ENCODE measurements at regions not wholly inside any gene's neighbourhood (a gene's known extent, or its start where the extent isn't known, plus 50 kb on each side); places are given as distances from the start of the nearest gene placed in this dataset.
"Not testable (repeated sequence)": the region's sequence is repeated elsewhere in the genome, so short reads cannot be mapped to it uniquely, and the experiment has no call there.

- Histone ChIP-seq H3K27ac (ENCODE audit: low read depth in 1 of 2, low read length in 2 of 2) (no peak overlapping the region), H3K36me3 (ENCODE audit: insufficient read depth, low read length) (no peaks in the 10 kb centered on the region), H3K4me3 (ENCODE audit: low read length) (no peak overlapping the region), H3K4me1 (ENCODE audit: insufficient read depth, low read length) (no peaks in the 10 kb centered on the region), H3K9me3 (ENCODE audit: control insufficient read depth in 1 of 2, insufficient read depth in 1 of 2, low read length in 2 of 2) (no peaks in the 10 kb centered on the region), H3K27me3 (ENCODE audit: control insufficient read depth in 1 of 2, insufficient read depth in 2 of 2, low read length in 2 of 2) (no peaks in the 10 kb centered on the region)
- DNase-seq = no peak
- H3K9me3 Mint-ChIP-seq = peaks cover 14% of the 10 kb centered on the region
- no peaks in the 10 kb centered on the region for H3K36me3 Mint-ChIP-seq (ENCODE audit: low read depth)
- H3K27ac Mint-ChIP-seq = no peak overlapping the region
- no peaks in the 10 kb centered on the region for H3K27me3 Mint-ChIP-seq
- no peak overlapping the region for H3K4me3 Mint-ChIP-seq
- TF ChIP-seq CTCF (IDR thresholded peaks at IDR 0.05) = no peak
- no peaks in the 10 kb centered on the region for H3K4me1 Mint-ChIP-seq (ENCODE audit: low read depth)
- ChIA-PET POLR2A (no interaction called here), CTCF (no interaction called here)
- intact Hi-C loops (cut with DNase I, micrococcal nuclease) = no loop called here
- ATAC-seq (ENCODE audit: poor library complexity) = no peak
Measured at GRCh38 chr6:68173616-68174015, 461.5 kb upstream of the ADGRB3 start.

- CTCF ChIA-PET = no interaction called here
- Mint-ChIP-seq H3K27me3 (no peaks in the 10 kb centered on the region), H3K4me1 (ENCODE audit: low read depth) (no peaks in the 10 kb centered on the region), H3K27ac (no peak overlapping the region), H3K36me3 (ENCODE audit: low read depth) (no peaks in the 10 kb centered on the region), H3K4me3 (no peak overlapping the region), H3K9me3 (peaks cover 13% of the 10 kb centered on the region)
- Histone ChIP-seq H3K27ac (ENCODE audit: low read depth in 1 of 2, low read length in 2 of 2) (no peak overlapping the region), H3K4me3 (ENCODE audit: low read length) (no peak overlapping the region), H3K36me3 (ENCODE audit: insufficient read depth, low read length) (no peaks in the 10 kb centered on the region), H3K4me1 (ENCODE audit: insufficient read depth, low read length) (no peaks in the 10 kb centered on the region), H3K27me3 (ENCODE audit: control insufficient read depth in 1 of 2, insufficient read depth in 2 of 2, low read length in 2 of 2) (no peaks in the 10 kb centered on the region), H3K9me3 (ENCODE audit: control insufficient read depth in 1 of 2, insufficient read depth in 1 of 2, low read length in 2 of 2) (no peaks in the 10 kb centered on the region)
- TF ChIP-seq CTCF (IDR thresholded peaks at IDR 0.05) = no peak
- POLR2A ChIA-PET = no interaction called here
- intact Hi-C loops (cut with DNase I, micrococcal nuclease) = no loop called here
- no peak for ATAC-seq (ENCODE audit: poor library complexity)
- no peak for DNase-seq
Measured at GRCh38 chr6:68169922-68170321, 465.2 kb upstream of the ADGRB3 start.

- Histone ChIP-seq H3K4me3 (ENCODE audit: low read length) (no peak overlapping the region), H3K36me3 (ENCODE audit: insufficient read depth, low read length) (no peaks in the 10 kb centered on the region), H3K4me1 (ENCODE audit: insufficient read depth, low read length) (no peaks in the 10 kb centered on the region), H3K27me3 (ENCODE audit: control insufficient read depth in 1 of 2, insufficient read depth in 2 of 2, low read length in 2 of 2) (no peaks in the 10 kb centered on the region), H3K9me3 (ENCODE audit: control insufficient read depth in 1 of 2, insufficient read depth in 1 of 2, low read length in 2 of 2) (peaks cover 0 to 5% of the 10 kb centered on the region in 2 experiments), H3K27ac (ENCODE audit: low read depth in 1 of 2, low read length in 2 of 2) (no peak overlapping the region)
- H3K27me3 Mint-ChIP-seq = no peaks in the 10 kb centered on the region
- DNase-seq (no peak), ATAC-seq (ENCODE audit: poor library complexity) (no peak)
- H3K9me3 Mint-ChIP-seq = peaks cover 10% of the 10 kb centered on the region
- no peaks in the 10 kb centered on the region for H3K36me3 Mint-ChIP-seq (ENCODE audit: low read depth)
- intact Hi-C loops (cut with DNase I, micrococcal nuclease) = no loop called here
- ChIA-PET CTCF (no interaction called here), POLR2A (no interaction called here)
- no peaks in the 10 kb centered on the region for H3K4me1 Mint-ChIP-seq (ENCODE audit: low read depth)
- no peak overlapping the region for H3K4me3 Mint-ChIP-seq
- TF ChIP-seq CTCF (IDR thresholded peaks at IDR 0.05) = no peak
- H3K27ac Mint-ChIP-seq = no peak overlapping the region
Measured at GRCh38 chr6:68167604-68168003, 467.5 kb upstream of the ADGRB3 start.

- peaks cover 15% of the 10 kb centered on the region for H3K9me3 Mint-ChIP-seq
- H3K4me1 ChIP-seq (ENCODE audit: insufficient read depth, low read length); H3K27me3 Mint-ChIP-seq; H3K27me3 ChIP-seq (ENCODE audit: control insufficient read depth in 1 of 2, insufficient read depth in 2 of 2, low read length in 2 of 2); H3K4me3 ChIP-seq (ENCODE audit: low read length); ATAC-seq (ENCODE audit: poor library complexity); H3K36me3 ChIP-seq (ENCODE audit: insufficient read depth, low read length); H3K27ac Mint-ChIP-seq; intact Hi-C loops (cut with DNase I, micrococcal nuclease); H3K36me3 Mint-ChIP-seq (ENCODE audit: low read depth); DNase-seq; H3K4me1 Mint-ChIP-seq (ENCODE audit: low read depth); POLR2A ChIA-PET; H3K4me3 Mint-ChIP-seq; H3K27ac ChIP-seq (ENCODE audit: low read depth in 1 of 2, low read length in 2 of 2); CTCF ChIA-PET: not testable (repeated sequence)
- H3K9me3 ChIP-seq (ENCODE audit: control insufficient read depth in 1 of 2, insufficient read depth in 1 of 2, low read length in 2 of 2) = peaks cover 0 to 11% of the 10 kb centered on the region in 2 experiments
Measured at GRCh38 chr6:68160812-68161211, 474.3 kb upstream of the ADGRB3 start.
